ENCODE measurements at regions not wholly inside any gene's neighbourhood (a gene's known extent, or its start where the extent isn't known, plus 50 kb on each side); places are given as distances from the start of the nearest gene placed in this dataset.
"Not testable (repeated sequence)": the region's sequence is repeated elsewhere in the genome, so short reads cannot be mapped to it uniquely, and the experiment has no call there.

- not testable (repeated sequence) for DNase-seq, ATAC-seq
Measured at GRCh38 chr2:54031288-54031687, 60.5 kb upstream of the PSME4 start.

- ATAC-seq (no peak), DNase-seq (no peak)
Measured at GRCh38 chr2:54030806-54031205, 60.0 kb upstream of the PSME4 start.

GRCh38 chr2:54030396-54030741, 59.6 kb upstream of the PSME4 start:
- no peak for DNase-seq
- ATAC-seq = no peak

- DNase-seq (no peak), ATAC-seq (no peak)
Measured at GRCh38 chr2:54029721-54030395, 59.1 kb upstream of the PSME4 start.

GRCh38 chr2:54025463-54026075, 54.8 kb upstream of the PSME4 start:
- not testable (repeated sequence) for DNase-seq, ATAC-seq

GRCh38 chr2:54024576-54024975, 53.8 kb upstream of the PSME4 start:
- no peak for DNase-seq
- no peak for ATAC-seq

GRCh38 chr2:54021702-54022101, 50.9 kb upstream of the PSME4 start:
- ATAC-seq (no peak), DNase-seq (no peak)

- no peak for ATAC-seq
Measured at GRCh38 chr2:54020793-54021414, 50.1 kb upstream of the PSME4 start.

More at GRCh38 chr2:54020793-54021414, 50.1 kb upstream of the PSME4 start:
- no peak for DNase-seq
